ENCODE measurements at regions not wholly inside any gene's neighbourhood (a gene's known extent, or its start where the extent isn't known, plus 50 kb on each side); places are given as distances from the start of the nearest gene placed in this dataset.

DNA sequence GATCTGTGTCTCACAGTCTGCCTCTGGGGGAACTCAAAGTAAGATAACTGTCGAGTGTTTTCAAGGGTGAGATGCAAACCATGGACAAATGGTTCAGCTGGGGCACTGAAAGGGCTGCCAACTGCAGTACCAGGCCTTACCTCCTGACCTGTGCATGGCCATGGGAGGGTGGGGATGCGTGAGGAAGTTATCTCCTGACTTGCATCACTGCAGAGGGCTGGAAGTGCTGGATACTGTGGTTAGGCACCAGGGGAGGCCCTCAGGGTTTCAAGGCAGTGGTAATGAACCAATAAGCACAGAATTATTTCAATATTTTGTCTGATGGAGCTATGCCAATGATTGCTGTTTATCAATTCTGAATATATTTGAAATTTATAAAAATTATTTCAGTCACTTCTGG lies 159.2 kb downstream of the CYLD start:
- H3K4me3 ChIP-seq (ENCODE audit: control insufficient read depth, low read depth, low read length): no peak overlapping the region
- DNase-seq (ENCODE audit: low read depth): no peak

DNA sequence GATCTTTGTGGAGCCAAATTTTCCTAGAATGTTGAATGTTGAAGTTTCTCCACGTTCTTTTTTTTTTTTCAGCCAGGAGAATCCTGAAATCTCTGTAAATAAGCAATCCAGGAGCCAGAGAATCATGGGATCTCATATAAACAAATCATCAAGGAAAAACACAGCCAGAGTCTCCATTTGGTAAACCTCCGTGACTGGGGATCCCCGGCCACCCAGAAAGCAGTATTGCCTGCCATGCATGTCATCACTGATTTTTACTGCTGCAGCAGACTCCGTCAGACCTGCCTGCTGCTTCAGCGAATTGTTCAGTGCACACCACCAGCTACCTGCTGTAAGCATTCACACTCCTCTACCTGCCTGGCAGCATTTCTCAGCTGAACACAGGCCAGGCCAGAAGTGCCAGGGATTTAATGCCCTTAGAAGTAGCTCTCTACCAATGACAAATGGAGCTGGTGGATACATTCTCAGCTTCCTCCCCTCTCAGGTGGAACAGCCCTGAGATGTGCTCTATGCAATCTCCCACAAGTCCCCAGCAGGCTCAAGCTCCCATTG lies 158.6 kb downstream of the CYLD start:
- H3K4me3 ChIP-seq (ENCODE audit: control insufficient read depth, low read depth, low read length): no peak overlapping the region
- TF ChIP-seq, protein P1, sequence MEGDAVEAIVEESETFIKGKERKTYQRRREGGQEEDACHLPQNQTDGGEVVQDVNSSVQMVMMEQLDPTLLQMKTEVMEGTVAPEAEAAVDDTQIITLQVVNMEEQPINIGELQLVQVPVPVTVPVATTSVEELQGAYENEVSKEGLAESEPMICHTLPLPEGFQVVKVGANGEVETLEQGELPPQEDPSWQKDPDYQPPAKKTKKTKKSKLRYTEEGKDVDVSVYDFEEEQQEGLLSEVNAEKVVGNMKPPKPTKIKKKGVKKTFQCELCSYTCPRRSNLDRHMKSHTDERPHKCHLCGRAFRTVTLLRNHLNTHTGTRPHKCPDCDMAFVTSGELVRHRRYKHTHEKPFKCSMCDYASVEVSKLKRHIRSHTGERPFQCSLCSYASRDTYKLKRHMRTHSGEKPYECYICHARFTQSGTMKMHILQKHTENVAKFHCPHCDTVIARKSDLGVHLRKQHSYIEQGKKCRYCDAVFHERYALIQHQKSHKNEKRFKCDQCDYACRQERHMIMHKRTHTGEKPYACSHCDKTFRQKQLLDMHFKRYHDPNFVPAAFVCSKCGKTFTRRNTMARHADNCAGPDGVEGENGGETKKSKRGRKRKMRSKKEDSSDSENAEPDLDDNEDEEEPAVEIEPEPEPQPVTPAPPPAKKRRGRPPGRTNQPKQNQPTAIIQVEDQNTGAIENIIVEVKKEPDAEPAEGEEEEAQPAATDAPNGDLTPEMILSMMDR (conservative IDR thresholded peaks at IDR 0.05; ENCODE audit: control insufficient read depth, insufficient read depth, low read depth, low read length): no peak
- no peak for DNase-seq (ENCODE audit: low read depth)

More for the DNA sequence above, 159.2 kb downstream of the CYLD start:
- TF ChIP-seq, protein P1 (conservative IDR thresholded peaks at IDR 0.05; ENCODE audit: control insufficient read depth, insufficient read depth, low read depth, low read length): no peak

DNA sequence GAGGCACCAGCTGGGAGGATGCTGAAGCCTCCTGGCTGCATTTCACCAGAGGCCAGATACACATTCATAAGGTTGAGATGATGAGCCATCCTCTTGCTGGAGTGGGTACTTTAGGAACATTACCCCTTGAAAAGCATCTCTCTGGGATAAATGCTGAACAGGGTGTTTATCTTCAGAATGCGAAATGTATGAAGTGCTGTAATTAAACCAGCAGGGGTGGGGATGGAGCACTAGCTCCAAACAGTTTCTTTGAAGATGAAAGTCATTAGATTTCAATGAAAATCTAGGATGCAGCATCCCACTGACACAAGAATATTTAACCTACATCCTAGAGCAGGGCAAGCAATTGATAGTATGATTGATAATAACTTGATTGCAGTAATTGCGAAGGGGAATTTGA lies 158.1 kb downstream of the CYLD start:
- TF ChIP-seq, protein P1 (conservative IDR thresholded peaks at IDR 0.05; ENCODE audit: control insufficient read depth, insufficient read depth, low read depth, low read length): no peak
- H3K4me3 ChIP-seq (ENCODE audit: control insufficient read depth, low read depth, low read length): no peak overlapping the region
- no peak for DNase-seq (ENCODE audit: low read depth)

DNA sequence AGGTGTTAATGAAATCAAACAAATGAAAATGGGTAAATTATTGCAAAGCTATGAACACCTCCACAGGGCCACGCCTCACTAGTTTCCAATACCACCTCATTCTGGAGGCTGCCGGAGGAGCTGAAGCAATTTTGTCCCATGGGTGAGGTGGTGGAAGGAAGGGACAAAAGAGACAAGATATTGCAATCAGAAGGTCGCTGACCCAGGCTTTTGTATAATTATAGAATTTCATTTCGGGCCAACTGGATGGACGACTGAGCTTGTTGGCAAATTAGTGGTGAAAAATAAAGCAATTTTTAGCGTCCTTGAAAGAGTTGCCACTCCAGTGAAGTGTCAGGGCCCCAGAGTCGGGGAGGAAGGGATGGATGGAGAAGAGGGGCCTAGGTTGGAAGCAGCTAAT lies 147.9 kb downstream of the CYLD start:
- no peak overlapping the region for H3K4me3 ChIP-seq (ENCODE audit: control insufficient read depth, low read depth, low read length)
- DNase-seq (ENCODE audit: low read depth): no peak
- TF ChIP-seq, protein P1 (conservative IDR thresholded peaks at IDR 0.05; ENCODE audit: control insufficient read depth, insufficient read depth, low read depth, low read length): no peak

DNA sequence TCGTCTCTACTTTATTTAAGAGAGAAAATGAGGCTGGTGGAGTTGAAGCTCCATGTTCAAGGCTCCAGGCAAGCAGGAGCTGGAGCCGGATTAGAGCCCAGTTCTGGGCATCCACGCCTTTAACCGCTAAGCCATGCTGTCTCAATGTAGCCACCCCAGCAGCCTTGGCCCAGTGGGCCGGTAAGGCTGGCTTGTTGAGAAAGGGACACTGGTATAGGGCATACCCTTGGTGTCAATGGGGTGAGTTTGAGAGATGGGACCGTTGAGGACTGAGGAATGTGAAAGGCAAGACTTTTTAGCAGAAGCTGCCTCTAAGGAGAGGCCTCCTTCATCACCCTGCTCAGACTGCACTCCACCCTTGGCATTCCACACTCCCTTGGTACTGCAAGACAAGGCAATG lies 147.4 kb downstream of the CYLD start:
- no peak overlapping the region for H3K4me3 ChIP-seq (ENCODE audit: control insufficient read depth, low read depth, low read length)
- TF ChIP-seq, protein P1 (conservative IDR thresholded peaks at IDR 0.05; ENCODE audit: control insufficient read depth, insufficient read depth, low read depth, low read length): no peak
- no peak for DNase-seq (ENCODE audit: low read depth)

DNA sequence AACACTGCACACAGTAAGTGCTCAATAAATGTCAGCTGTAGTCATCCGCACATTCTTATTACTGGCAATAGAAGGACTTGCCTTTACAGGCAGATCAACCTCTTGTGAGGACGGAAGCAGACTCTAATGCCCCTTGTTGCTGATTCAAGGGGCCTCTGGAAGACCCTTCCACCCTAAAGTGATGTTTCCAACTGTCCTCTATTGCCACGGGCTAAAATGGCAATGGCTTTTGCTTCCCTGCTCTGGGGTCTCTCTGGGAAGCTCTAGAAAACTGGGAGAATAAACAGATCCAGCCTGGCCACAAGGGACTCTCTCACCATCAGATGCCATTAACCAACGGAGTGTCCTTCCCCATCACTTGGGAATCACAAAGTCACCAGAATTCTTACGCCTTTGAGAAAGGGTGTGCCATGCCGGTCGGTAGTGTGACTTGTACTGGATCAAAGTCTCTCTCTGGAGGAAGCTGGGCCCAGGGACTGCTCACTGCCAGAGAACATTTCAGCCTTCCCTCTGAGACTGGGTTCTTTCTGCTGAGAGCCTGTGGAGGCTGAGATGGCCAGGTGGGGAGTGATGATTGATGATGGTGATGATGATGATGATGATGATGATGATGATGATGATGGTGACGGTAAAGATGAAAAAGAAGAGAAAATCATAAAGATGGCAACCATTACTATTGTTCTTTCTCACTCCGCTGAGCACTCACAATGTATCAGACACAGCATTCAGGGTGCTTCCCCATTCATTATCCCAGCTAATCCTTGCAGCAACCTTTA lies 146.8 kb downstream of the CYLD start:
- TF ChIP-seq, protein P1 (conservative IDR thresholded peaks at IDR 0.05; ENCODE audit: control insufficient read depth, insufficient read depth, low read depth, low read length): no peak
- no peak for DNase-seq (ENCODE audit: low read depth)
- H3K4me3 ChIP-seq (ENCODE audit: control insufficient read depth, low read depth, low read length): no peak overlapping the region
